Endothelial cell of umbilical vein (primary cell): ENCODE measurements at regions not wholly inside any gene's neighbourhood (a gene's known extent, or its start where the extent isn't known, plus 50 kb on each side); places are given as distances from the start of the nearest gene placed in this dataset.

ENCODE experiments used
- BruUV-seq: library from RNA; stranded (reverse); fragments of 400-500 nt; replicated peaks from 2 replicates; lab custom pipeline; 2021; lab: Mats Ljungman, UMichigan
- CTCF ChIA-PET: fragments of 300-600, 350-600 bp; sonication (Branson Sonifier 250); formaldehyde crosslinking; loops from one replicate; lab custom pipeline; 2021; ENCODE audit warnings: antibody characterized with exemption, inconsistent platforms; lab: Charles Lee
- POLR2A ChIA-PET: fragments of 300-600, 350-600 bp; sonication (Branson Sonifier 250); formaldehyde crosslinking; loops from one replicate; lab custom pipeline; 2021; ENCODE audit warnings: antibody characterized with exemption, inconsistent platforms; lab: Charles Lee
- DNase-seq: peaks from one replicate; pipeline ENCODE4 v3.0.0-alpha.2; 2011; ENCODE audit warnings: low read depth, low spot score
- FAIRE-seq: peaks from 2 replicates; lab custom pipeline; 2011; peaks lifted over from hg19 to GRCh38; lab: Jason Lieb, UNC
- H2AFZ ChIP-seq: 2 replicates; pipeline ENCODE4 v1.6.0; 2012; ENCODE audit warnings: low read depth, low read length, control low read depth, inconsistent platforms
- H3K27ac ChIP-seq: 2 replicates; pipeline ENCODE4 v1.5.1; 2011; ENCODE audit warnings: low read depth, mild to moderate bottlenecking, control low read depth, low read length, moderate library complexity; ENCODE audit not compliant: insufficient read depth
- H3K27me3 ChIP-seq, 2 experiments: 2 replicates each; pipeline versions ENCODE4 v1.6.0 to v1.6.1; 2011; ENCODE audit warnings: low read length in 2 of 2, mixed read lengths in 1 of 2; ENCODE audit not compliant: control insufficient read depth in 2 of 2, insufficient read depth in 2 of 2
- H3K36me3 ChIP-seq, 2 experiments: 2 replicates in 1 of 2; 3 replicates in 1 of 2; pipeline ENCODE4 v1.5.1; 2011; ENCODE audit warnings: low read length in 2 of 2, mild to moderate bottlenecking in 1 of 2, moderate library complexity in 1 of 2; ENCODE audit not compliant: control insufficient read depth in 2 of 2, insufficient read depth in 2 of 2; ENCODE audit errors: extremely low read depth in 1 of 2
- H3K4me1 ChIP-seq: 3 replicates; pipeline ENCODE4 v1.5.1; 2011; ENCODE audit warnings: mild to moderate bottlenecking, low read length; ENCODE audit not compliant: control insufficient read depth, insufficient read depth; ENCODE audit errors: extremely low read depth
- H3K4me2 ChIP-seq: 2 replicates; pipeline ENCODE4 v1.6.1; 2011; ENCODE audit warnings: low read length, control low read depth, mixed read lengths; ENCODE audit not compliant: insufficient read depth
- H3K4me3 ChIP-seq, 3 experiments: fragments of 200-600 bp in 1 of 3; sonication (generic), shearing (Covaris generic) in 1 of 3; replicated peaks in 1 of 3; 2 replicates each; pipeline ENCODE4 v1.5.1; 2011 to 2016; ENCODE audit warnings: control low read depth in 3 of 3, low read length in 3 of 3, mild to moderate bottlenecking in 2 of 3, inconsistent platforms in 1 of 3, low read depth in 1 of 3, moderate library complexity in 1 of 3; ENCODE audit not compliant: insufficient read depth in 1 of 3
- H3K79me2 ChIP-seq: 2 replicates; pipeline ENCODE4 v1.6.0; 2012; ENCODE audit warnings: low read length, inconsistent platforms; ENCODE audit not compliant: control insufficient read depth, insufficient read depth
- H3K9ac ChIP-seq: replicated peaks from 2 replicates; pipeline ENCODE3; 2011; ENCODE audit warnings: low read length, control low read depth; ENCODE audit not compliant: insufficient read depth; ENCODE audit errors: extremely low read depth
- H3K9me1 ChIP-seq: replicated peaks from 3 replicates; pipeline ENCODE4 v1.6.0; 2011; ENCODE audit warnings: mild to moderate bottlenecking, low read length; ENCODE audit not compliant: control insufficient read depth, insufficient read depth; ENCODE audit errors: extremely low read depth
- H3K9me3 ChIP-seq: replicated peaks from 2 replicates; pipeline ENCODE4 v1.5.1; 2012; ENCODE audit warnings: low read length, inconsistent platforms; ENCODE audit not compliant: control insufficient read depth, insufficient read depth
- H4K20me1 ChIP-seq: replicated peaks from 2 replicates; pipeline ENCODE3; 2011; ENCODE audit warnings: mild to moderate bottlenecking, low read length; ENCODE audit not compliant: control insufficient read depth, insufficient read depth; ENCODE audit errors: extremely low read depth
- EZH2 ChIP-seq: IDR thresholded peaks from 2 replicates; pipeline ENCODE4 v1.6.1; 2012; ENCODE audit warnings: borderline replicate concordance, low read depth, mild to moderate bottlenecking, moderate library complexity, low read length, inconsistent platforms; ENCODE audit not compliant: severe bottlenecking
- FOS ChIP-seq: IDR thresholded peaks from 2 replicates; pipeline ENCODE4 v1.6.1; 2011; ENCODE audit warnings: mild to moderate bottlenecking, low read length, moderate library complexity, borderline replicate concordance; ENCODE audit not compliant: insufficient read depth
- GATA2 ChIP-seq: IDR thresholded peaks from 2 replicates; pipeline ENCODE4 v1.7.0; 2011; ENCODE audit warnings: low read depth, mild to moderate bottlenecking, moderate library complexity, mixed read lengths, low read length; ENCODE audit not compliant: insufficient read length, insufficient read depth
- JUN ChIP-seq: IDR thresholded peaks from 2 replicates; pipeline ENCODE4 v1.6.1; 2011; ENCODE audit warnings: borderline replicate concordance, low read depth; ENCODE audit not compliant: insufficient read length, insufficient read depth
- MYC ChIP-seq: IDR thresholded peaks from one replicate; pipeline ENCODE4 v1.6.1; 2011; ENCODE audit warnings: mild to moderate bottlenecking, low read depth, low read length
- POLR2A ChIP-seq: IDR thresholded peaks from 2 replicates; pipeline ENCODE4 v1.6.1; 2012; ENCODE audit warnings: low read depth, mild to moderate bottlenecking, control low read depth, low read length
- POLR2AphosphoS5 ChIP-seq: IDR thresholded peaks from 2 replicates; pipeline ENCODE4 v1.6.1; 2012; ENCODE audit warnings: low read depth, mild to moderate bottlenecking, control low read depth, low read length, moderate library complexity; ENCODE audit not compliant: insufficient read depth
- dilution Hi-C: fragments of 300-500 bp; cut with MboI; formaldehyde crosslinking; loops from one replicate; pipeline ENCODE4 v1.15.0; 2019; ENCODE audit warnings: low sequenced_read_pairs; ENCODE audit not compliant: extremely low pct_ligation_motif_present
- intact Hi-C: fragments of 100-400 bp; cut with micrococcal nuclease; formaldehyde crosslinking; loops from one replicate; pipeline ENCODE4 v1.10.0; 2022
- TF ChIP-seq, protein P1 (sequence below), 2 donors: IDR thresholded peaks; 1 replicate in 1 of 2; 2 replicates in 1 of 2; pipeline ENCODE4 v1.5.1; 2011; ENCODE audit warnings: low read length in 2 of 2, mild to moderate bottlenecking in 2 of 2, moderate library complexity in 2 of 2, control low read depth in 1 of 2, inconsistent platforms in 1 of 2, low read depth in 1 of 2; ENCODE audit not compliant: insufficient read depth in 1 of 2; ENCODE audit errors: extremely low read depth in 1 of 2
- TF ChIP-seq, protein P2 (sequence below): IDR thresholded peaks from 2 replicates; pipeline ENCODE4 v1.6.1; 2011; ENCODE audit not compliant: insufficient read depth, insufficient read length

DNA sequence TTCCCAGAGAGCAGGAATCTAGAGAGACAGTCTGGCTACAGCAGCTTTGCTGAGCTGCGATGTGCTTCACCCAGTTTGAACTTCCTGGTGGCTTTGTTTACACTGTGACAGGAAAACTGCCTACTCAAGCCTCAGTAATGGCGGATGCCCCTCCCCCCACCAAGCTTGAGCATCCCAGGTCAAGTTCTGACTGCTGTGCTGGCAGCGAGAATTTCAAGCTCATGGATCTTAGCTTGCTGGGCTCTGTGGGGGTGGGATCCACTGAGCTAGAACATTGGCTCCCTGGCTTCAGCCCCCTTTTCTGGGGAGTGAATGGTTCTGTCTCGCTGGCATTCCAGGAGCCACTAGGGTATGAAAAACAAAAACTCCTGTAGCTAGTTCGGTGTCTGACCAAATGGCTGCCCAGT lies 91.0 kb upstream of the ESR1 start:
- no peaks in the 10 kb centered on the region for H3K9me1 ChIP-seq
- BruUV-seq: no TSS peak
- ChIA-PET POLR2A (no interaction called here), CTCF (interaction anchor here (0.6 kb wide), 1 partner anchor 542 kb away, joined by 3 read pairs; no protein-coding TSS in a partner anchor)
- H3K9me3 ChIP-seq: no peaks in the 10 kb centered on the region
- H4K20me1 ChIP-seq: no peaks in the 10 kb centered on the region
- H3K36me3 ChIP-seq: no peaks in the 10 kb centered on the region
- no peak overlapping the region for H3K4me2 ChIP-seq
- H3K4me1 ChIP-seq: no peaks in the 10 kb centered on the region
- intact Hi-C loops (no loop called here), dilution Hi-C loops (no loop called here)
- H3K4me3 ChIP-seq: no peak overlapping the region
- H3K79me2 ChIP-seq: no peaks in the 10 kb centered on the region
- H3K27me3 ChIP-seq: peaks cover 0 to 2% of the 10 kb centered on the region in 2 experiments
- TF ChIP-seq POLR2A (no peak), GATA2 (no peak), FOS (no peak), EZH2 (no peak), JUN (no peak), POLR2AphosphoS5 (no peak), MYC (no peak)
- TF ChIP-seq, protein P1, sequence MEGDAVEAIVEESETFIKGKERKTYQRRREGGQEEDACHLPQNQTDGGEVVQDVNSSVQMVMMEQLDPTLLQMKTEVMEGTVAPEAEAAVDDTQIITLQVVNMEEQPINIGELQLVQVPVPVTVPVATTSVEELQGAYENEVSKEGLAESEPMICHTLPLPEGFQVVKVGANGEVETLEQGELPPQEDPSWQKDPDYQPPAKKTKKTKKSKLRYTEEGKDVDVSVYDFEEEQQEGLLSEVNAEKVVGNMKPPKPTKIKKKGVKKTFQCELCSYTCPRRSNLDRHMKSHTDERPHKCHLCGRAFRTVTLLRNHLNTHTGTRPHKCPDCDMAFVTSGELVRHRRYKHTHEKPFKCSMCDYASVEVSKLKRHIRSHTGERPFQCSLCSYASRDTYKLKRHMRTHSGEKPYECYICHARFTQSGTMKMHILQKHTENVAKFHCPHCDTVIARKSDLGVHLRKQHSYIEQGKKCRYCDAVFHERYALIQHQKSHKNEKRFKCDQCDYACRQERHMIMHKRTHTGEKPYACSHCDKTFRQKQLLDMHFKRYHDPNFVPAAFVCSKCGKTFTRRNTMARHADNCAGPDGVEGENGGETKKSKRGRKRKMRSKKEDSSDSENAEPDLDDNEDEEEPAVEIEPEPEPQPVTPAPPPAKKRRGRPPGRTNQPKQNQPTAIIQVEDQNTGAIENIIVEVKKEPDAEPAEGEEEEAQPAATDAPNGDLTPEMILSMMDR (IDR thresholded peaks at IDR 0.05; ENCODE audit: extremely low read depth in 1 of 2, insufficient read depth in 1 of 2, low read depth in 1 of 2, low read length in 2 of 2): no peak
- TF ChIP-seq, protein P2, sequence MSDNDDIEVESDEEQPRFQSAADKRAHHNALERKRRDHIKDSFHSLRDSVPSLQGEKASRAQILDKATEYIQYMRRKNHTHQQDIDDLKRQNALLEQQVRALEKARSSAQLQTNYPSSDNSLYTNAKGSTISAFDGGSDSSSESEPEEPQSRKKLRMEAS: no peak
- H3K27ac ChIP-seq: no peak overlapping the region
- H2AFZ ChIP-seq: peak overlapping the region; percentile 51
- no peak overlapping the region for H3K9ac ChIP-seq
- no peak for FAIRE-seq
- no peak for DNase-seq
